ENCODE measurements at regions not wholly inside any gene's neighbourhood (a gene's known extent, or its start where the extent isn't known, plus 50 kb on each side); places are given as distances from the start of the nearest gene placed in this dataset.

DNA sequence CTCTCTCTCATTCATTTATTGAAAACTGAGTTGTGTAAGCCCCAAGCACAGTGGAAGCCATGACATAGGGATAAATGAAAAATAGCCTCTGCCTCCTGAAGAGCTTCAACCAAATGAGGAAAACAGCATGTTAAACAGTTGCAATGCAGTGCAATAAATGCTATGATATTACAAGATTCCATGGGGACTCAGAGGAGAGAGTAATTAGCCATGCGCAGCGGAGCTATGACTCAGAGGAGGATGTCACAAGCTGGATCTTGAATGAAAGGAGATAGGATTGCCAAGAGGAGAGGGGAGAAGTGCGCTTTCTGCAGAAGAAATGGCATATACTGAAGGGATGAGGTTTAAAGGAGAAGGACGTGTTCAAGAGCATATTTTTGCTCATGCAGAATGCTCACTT, 231.3 kb upstream of the PLXNA2 start:
- Histone ChIP-seq H3K27ac (ENCODE audit: low read depth, low read length) (no peak overlapping the region), H3K27me3 (ENCODE audit: low read length) (no peaks in the 10 kb centered on the region), H3K4me2 (ENCODE audit: low read depth, low read length, poor library complexity, severe bottlenecking) (no peak overlapping the region), H4K20me1 (ENCODE audit: low read depth, low read length) (no peaks in the 10 kb centered on the region), H3K4me3 (ENCODE audit: insufficient read depth, low read length, poor library complexity, severe bottlenecking) (no peak overlapping the region), H3K9me2 (replicated peaks; ENCODE audit: insufficient read depth, low read length) (no peaks in the 10 kb centered on the region), H3K9me3 (ENCODE audit: insufficient read depth, low read length) (no peaks in the 10 kb centered on the region), H3K9ac (ENCODE audit: low read length) (no peak overlapping the region), H3F3A (ENCODE audit: insufficient read depth) (no peaks in the 10 kb centered on the region), H3K36me3 (ENCODE audit: low read length) (no peaks in the 10 kb centered on the region), H2AFZ (ENCODE audit: low read depth, low read length, severe bottlenecking) (no peak overlapping the region), H3K79me2 (ENCODE audit: insufficient read depth, low read length) (no peaks in the 10 kb centered on the region)
- no peak for TF ChIP-seq CTCF (IDR thresholded peaks at IDR 0.05; ENCODE audit: insufficient read depth, low read length, poor library complexity, severe bottlenecking)

GRCh38 chr1:208475951-208476845, 232.0 kb upstream of the PLXNA2 start:
- Histone ChIP-seq H3K4me2 (ENCODE audit: low read depth, low read length, poor library complexity, severe bottlenecking) (no peak overlapping the region), H3K79me2 (ENCODE audit: insufficient read depth, low read length) (no peaks in the 10 kb centered on the region), H3K36me3 (ENCODE audit: low read length) (no peaks in the 10 kb centered on the region), H3K27me3 (ENCODE audit: low read length) (no peaks in the 10 kb centered on the region), H3K27ac (ENCODE audit: low read depth, low read length) (no peak overlapping the region), H4K20me1 (ENCODE audit: low read depth, low read length) (no peaks in the 10 kb centered on the region), H3K9me3 (ENCODE audit: insufficient read depth, low read length) (no peaks in the 10 kb centered on the region), H3K9ac (ENCODE audit: low read length) (no peak overlapping the region), H3K4me3 (ENCODE audit: insufficient read depth, low read length, poor library complexity, severe bottlenecking) (no peak overlapping the region), H3F3A (ENCODE audit: insufficient read depth) (no peaks in the 10 kb centered on the region), H2AFZ (ENCODE audit: low read depth, low read length, severe bottlenecking) (no peak overlapping the region), H3K9me2 (replicated peaks; ENCODE audit: insufficient read depth, low read length) (no peaks in the 10 kb centered on the region)
- TF ChIP-seq EZH2phosphoT487 (conservative IDR thresholded peaks at IDR 0.05; ENCODE audit: low read length), result no peak
- TF ChIP-seq CTCF (IDR thresholded peaks at IDR 0.05; ENCODE audit: insufficient read depth, low read length, poor library complexity, severe bottlenecking), result no peak

- Histone ChIP-seq H3K79me2 (ENCODE audit: insufficient read depth, low read length) (no peaks in the 10 kb centered on the region), H3K36me3 (ENCODE audit: low read length) (no peaks in the 10 kb centered on the region), H3K9ac (ENCODE audit: low read length) (no peak overlapping the region), H3K27ac (ENCODE audit: low read depth, low read length) (no peak overlapping the region), H3K27me3 (ENCODE audit: low read length) (no peaks in the 10 kb centered on the region), H3K9me3 (ENCODE audit: insufficient read depth, low read length) (no peaks in the 10 kb centered on the region), H2AFZ (ENCODE audit: low read depth, low read length, severe bottlenecking) (no peak overlapping the region), H4K20me1 (ENCODE audit: low read depth, low read length) (no peaks in the 10 kb centered on the region), H3K4me3 (ENCODE audit: insufficient read depth, low read length, poor library complexity, severe bottlenecking) (no peak overlapping the region), H3F3A (ENCODE audit: insufficient read depth) (no peaks in the 10 kb centered on the region), H3K9me2 (replicated peaks; ENCODE audit: insufficient read depth, low read length) (no peaks in the 10 kb centered on the region), H3K4me2 (ENCODE audit: low read depth, low read length, poor library complexity, severe bottlenecking) (no peak overlapping the region)
- no peak for TF ChIP-seq EZH2phosphoT487 (conservative IDR thresholded peaks at IDR 0.05; ENCODE audit: low read length)
- TF ChIP-seq CTCF (IDR thresholded peaks at IDR 0.05; ENCODE audit: insufficient read depth, low read length, poor library complexity, severe bottlenecking), result no peak
These were observed 232.6 kb upstream of the PLXNA2 start for GRCh38 chr1:208476846-208477170.

Data from SU-DHL-6 (cell line).